RPMI8226 (cell line): ENCODE measurements at regions not wholly inside any gene's neighbourhood (a gene's known extent, or its start where the extent isn't known, plus 50 kb on each side); places are given as distances from the start of the nearest gene placed in this dataset.

Experiments
- DNase-seq: peaks from one replicate; pipeline ENCODE4 v3.0.0-alpha.2; 2015

DNA sequence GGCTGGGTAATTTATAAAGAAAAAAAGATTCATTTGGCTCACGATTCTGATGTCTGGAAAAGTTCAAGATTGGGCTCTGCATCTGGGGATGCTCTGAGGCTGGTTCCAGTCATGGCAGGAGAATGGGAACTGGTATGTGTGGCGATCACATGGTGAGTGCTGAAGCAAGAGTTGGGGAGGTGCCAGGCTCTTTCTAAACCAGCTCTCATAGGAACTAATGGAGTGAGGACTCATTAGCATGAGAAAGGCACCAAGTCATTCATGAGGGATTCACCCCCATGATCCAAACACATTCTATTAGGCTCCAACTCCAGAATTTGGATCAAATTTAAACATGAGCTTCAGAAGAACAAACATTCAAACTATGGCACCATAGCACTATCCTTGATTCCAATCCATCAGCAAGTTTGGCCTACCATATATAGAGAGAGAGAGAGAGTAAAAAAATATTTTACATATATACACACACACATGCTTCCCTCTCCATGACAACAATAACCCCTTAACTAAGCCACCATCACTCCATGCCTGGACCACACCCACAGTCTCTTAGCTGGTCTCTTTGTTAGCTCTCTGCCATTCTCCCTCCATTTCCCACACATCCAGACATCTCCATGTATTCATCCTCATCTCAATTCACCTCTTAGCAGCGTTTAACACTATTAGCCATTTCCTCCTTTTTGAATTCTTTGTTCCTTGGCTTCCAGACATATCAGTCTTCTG is 57.9 kb downstream of the NPY start:
- DNase-seq: no peak

DNA sequence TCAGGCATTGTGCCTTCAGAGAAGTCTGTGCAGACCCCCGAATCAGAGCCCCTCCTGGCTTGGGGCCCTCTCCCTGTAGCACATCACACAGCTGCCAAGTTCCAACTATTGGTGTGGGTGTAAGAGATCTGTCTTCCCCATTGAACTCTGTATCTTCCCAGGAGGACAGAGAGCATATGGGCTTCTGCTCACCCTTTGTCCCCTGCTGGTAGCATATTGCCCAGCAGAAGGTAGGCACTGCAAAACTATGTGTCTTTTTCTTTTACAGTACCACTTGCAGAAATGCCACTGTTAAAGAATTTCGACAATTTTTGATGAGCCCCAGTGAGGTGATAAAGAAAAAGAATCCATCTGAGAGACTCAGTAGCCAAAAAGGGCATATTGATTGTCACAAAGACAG is 59.6 kb downstream of the NPY start:
- no peak for DNase-seq

DNA sequence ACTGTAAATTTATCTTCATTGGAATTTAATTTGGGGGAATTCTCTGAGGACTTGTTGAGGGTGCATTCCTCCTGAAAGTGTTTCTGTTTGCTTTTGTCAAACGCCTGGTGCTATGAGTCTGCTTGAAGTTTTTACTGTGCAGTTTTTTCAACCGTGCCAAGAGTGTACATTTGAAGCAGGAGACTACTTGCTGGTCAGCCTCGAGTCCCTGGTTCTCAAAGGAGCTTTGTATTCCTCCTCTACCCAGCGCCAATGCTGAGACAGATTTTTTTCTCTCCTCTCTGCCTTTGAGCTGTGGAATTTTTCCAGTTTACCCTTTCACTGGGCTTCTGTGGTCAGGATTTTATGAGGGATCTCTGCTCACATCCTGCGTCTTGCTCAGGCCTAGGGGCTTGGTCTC is 62.1 kb downstream of the NPY start:
- DNase-seq: no peak

DNA sequence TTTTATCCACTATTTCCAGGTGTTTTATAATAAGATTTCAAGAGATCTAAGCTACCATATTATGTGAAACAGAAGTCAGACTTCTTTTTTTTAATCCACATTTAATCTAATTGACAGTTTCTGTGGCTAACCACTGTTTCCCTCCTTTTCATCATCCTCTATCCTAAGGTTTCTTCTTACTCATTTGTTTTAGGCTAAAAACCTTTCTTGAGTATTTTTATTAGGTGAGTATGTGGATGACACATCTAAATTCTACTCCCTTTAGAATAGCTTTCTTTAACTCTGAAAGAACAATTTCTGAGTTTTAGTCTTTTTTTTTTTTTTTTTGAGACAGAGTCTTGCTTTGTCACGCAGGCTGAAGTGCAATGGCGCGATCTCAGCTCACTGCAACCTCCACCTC is 62.7 kb downstream of the NPY start:
- DNase-seq: no peak

DNA sequence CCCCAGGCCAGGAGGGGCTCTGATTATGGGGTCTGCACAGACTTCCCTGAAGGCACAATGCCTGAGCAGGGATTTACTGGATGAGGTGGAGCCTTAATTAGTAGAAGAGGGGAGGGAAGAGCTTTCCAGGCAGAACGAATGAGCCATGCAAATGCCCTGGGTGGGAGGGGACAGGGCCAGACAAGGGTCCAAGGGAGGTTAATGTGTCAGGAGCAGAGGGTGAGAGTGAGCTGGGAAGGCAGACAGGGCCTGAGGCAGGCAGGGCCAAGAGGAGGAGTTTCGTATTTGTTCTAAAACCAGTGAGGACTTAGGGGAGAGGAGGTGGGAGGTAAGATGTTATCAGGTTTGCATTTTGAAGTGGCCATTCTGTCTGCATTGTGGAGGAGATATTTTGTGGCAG is 65.3 kb downstream of the NPY start:
- DNase-seq: no peak

DNA sequence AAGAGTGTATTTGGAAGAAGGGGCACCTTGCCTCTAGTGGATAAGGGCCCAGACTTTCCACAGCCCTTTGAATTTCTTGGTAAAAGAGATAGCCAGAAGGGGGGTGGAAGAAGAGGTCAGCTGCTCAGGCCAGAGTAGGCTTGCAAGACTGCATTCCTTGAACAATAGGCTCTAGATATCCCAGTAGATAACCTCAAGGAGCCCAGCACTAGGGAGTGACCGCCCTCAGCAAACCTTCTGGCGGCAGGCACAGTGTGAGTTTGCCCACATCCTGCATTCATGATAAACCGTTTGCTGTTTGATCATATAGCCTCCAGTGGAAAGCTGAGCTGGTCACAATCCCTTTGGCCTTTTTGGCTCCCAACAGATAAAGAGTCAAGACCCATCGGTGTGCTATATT is 70.5 kb downstream of the NPY start:
- DNase-seq: no peak

DNA sequence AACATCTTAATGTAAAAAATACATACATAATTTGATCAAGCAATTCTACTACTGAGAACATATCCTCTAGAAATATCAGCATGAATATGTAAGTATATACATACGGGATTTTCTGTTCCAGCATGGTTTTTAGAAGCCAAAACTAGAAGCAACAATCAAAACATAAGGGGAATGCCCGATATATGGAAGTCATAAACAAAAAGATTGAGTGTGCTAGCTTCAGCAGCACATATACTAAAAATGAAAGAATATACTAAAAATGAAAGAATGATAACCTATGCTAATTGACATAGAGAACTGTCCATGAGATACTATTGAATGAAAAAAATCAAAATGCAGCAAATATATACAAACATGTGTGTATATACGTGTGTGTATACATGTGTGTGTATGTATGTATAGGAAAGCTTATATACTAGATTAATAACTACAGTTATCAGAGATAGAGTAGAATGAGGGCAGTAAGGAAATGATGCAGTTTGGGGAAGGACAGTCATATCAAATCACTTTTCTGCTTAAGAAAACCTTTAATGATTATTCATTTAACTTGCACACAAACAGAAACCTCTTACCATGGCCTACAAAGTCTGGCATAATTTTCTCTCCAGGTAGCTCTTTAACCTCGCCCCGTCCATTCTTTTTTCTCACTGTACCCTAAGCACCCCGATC is 72.9 kb downstream of the NPY start:
- no peak for DNase-seq

DNA sequence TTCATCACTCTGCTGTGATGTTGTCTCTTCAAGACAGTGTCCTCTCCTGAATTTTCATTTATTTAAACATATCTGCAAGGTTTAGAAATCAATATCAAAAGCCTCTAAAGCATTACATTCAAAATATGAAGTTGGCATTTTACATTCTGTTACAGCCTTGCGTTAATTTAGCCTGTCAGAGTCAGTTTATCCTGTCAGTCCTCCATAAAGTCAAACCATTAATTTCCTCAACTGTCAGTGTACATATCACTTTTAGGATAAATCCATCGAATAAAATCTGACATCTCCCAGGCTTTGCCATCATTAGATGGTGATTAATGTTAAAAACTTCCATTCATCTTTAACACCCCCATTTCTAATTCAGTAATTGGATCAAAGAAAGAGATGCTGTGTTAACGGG is 77.0 kb downstream of the NPY start:
- no peak for DNase-seq

DNA sequence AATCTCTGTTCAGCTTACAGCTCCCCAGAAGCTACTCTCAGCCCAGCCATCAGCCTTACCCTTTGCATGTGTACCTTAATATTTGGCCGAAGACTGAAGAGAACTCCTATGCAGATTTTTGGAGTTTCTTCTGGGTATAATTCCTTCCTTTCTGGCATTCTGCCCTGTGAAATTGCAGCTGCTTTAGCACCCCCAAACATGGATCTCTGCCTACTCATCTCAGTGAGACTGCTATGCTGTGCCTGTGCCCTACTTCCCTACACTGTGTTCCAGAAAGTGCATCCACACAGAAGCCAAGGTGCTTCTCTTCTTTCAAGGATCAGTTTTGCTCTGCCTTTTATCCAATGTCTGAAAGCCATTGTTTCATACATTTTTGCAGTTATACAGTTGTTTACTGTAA is 81.6 kb downstream of the NPY start:
- no peak for DNase-seq

DNA sequence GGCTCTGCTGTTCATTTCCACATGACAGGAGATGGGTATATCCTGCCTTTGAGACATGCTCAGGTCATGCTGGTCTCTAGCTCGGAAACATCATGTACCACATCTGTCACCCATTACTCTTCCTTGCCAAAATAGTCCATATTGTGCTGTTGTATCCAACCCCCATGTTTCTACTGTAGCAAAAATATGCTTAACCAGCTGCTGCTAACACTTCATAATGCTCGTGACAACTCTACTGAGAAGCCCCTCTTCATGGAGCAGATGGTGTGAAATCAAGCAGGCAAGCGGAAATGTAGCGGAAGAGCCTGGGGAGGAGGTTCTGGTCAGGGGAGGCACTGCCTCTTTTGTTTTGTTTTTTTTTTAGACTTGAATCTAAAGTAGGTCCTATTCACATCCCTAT is 82.9 kb downstream of the NPY start:
- DNase-seq: no peak

DNA sequence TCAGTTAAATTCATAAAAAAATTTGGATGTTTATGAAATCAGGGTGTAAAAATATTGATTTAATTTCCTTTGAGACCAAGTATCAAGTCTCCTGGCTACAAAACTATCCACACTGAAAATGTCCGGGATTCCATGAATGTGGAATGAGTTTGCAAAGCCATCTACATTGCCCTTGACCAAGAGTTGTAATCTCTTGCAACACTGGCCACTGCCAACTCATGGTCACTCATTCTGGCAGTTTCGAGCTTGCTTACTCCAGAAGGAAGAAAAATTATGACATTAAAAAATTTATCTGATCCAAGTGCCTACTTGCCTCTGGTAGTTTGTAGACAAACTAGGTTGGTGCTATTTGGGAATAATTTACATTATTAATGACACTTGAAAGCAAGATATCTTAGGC is 84.2 kb downstream of the NPY start:
- DNase-seq: no peak

DNA sequence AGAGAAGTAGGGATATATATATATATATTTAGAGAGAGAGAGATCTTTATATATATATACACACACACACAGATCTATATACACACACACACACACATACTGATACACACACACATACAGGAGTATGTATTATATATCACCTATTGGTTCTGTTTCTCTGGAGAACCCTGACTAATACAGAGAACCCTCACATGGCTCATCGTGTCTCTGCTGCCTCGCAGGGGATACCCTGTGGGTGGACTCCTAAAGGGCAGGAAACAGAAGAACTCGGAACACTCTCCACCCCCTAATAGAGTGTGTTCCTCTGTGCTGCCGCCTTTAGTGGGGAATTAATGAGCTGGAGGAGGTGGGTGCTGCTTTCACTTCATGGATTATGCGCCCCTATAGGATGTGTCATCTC is 86.6 kb downstream of the NPY start:
- DNase-seq: no peak

DNA sequence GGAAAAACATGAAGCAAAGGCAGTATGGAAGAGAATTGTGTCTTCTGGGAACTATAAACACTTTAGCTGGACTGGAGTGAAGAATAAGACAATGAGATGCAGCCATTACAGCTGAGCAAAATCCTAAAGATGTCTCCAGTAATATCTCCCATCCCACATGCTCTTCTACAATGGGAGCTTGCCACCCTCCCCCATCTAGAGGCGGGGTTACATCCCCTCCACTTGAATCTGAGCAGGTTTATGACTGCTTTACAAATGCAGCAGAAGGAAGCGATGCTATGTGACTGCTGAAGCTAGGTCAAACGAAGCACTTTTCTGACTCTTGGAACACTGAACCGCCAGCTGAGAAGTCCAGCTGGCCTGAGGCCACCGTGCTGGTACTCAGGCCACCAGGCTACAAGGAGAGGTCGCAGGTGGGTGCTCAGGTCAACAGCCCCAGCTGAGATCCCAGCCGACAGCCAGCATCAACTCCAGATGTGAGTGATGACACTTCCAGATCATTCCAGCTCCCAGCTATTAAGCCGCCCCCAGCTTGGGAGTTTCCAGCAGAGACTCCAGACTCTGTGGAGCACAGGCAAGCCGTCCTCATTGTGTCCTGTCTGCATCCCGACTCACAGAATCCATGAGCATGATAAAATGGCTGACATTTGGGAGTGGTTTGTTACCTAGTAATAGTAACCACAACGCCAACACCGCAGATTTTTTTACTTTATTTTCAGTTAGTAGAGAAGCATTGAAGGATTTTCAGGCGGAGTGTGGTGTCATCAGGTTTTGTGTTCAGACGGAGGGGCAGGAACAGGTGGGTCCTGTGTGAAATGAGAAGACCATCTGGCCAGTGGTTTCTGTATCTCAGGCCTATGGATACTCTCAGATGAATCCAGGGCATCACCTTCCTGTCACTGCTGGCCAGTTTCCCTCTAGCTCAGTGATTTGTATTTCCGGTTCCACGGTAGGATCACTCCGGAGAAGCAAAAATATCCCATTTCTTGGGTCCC is 89.3 kb downstream of the NPY start:
- no peak for DNase-seq

DNA sequence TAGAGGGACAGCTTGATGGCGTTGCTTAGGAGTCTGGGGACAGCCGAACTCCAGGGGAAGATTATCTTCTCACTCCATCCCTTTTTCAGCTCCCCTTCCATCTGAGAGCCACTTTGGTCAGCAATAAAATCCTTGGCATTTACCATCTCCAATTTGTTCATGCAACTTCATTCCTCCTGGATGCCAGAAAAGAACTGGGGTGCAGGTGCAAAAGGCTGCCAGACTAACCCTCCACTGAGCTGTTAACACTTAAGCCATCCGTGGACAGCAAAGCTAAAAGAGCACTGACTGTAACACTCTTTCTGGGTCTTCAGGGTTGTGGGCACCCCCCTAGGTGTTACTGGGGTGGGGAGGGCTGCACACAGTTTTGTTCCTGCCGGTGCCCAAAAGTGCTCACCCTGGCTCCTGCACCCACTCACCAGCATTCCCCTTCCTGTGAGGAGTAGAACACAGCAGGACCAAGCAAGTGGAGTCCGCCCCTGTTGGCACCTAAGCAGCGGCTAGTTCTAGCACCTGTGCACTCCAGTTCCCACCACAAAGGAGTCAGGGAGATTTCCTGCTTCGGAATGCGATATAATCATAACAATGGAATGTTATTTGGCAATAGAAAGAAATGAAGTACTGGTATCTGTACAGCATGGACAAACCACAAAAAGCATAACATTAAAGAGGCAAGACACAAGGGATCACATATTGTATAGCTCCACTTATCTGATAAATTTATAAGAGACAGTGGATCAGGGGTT is 95.1 kb downstream of the NPY start:
- DNase-seq: no peak

DNA sequence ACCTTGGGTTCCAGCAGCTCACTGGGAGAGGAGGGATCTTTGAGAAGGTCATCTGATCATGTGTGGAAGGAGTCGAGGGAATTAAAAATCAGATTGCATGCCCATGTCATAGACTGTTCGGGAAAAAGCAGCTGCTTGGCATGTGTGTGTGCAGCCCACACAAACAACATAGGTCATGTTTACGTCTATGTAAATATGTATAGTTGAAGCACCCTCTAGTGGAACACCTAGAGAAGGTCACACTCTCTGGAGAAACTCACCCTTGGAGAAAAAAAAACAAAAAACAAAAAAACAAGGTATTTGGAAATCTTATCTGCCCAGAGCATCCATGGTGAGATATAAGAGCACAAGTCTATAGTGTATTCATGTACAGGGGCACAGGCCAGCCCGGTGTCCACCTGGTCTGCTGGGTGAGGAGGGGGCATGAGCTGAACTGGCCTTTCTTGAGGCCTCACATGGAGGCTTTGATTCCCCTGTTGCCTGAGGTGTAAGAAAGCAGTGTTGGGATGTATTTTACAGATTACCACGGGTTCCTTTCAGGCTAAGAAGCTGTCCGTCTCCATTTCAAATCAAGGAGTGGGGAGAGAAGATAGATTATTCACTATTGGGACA is 98.0 kb downstream of the NPY start:
- peak; percentile 34 for DNase-seq

DNA sequence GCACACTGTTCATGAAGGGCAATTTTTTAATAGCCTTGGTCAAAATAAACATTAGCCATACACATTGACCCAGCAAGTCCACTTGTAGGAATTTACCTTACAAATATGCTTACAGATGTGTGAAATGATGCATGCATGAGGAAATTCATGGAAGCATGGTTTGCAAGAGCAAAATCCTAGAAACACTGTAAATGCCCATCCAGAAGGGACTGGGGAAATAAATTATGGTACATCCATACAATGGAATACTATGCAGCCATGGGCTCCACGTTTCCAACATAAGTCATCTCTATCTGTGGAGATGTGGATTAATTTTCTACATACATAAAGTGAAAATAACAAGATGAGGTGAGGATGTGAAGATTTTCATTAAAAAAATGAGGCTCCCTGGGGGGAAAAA is 99.1 kb downstream of the NPY start:
- DNase-seq: no peak

DNA sequence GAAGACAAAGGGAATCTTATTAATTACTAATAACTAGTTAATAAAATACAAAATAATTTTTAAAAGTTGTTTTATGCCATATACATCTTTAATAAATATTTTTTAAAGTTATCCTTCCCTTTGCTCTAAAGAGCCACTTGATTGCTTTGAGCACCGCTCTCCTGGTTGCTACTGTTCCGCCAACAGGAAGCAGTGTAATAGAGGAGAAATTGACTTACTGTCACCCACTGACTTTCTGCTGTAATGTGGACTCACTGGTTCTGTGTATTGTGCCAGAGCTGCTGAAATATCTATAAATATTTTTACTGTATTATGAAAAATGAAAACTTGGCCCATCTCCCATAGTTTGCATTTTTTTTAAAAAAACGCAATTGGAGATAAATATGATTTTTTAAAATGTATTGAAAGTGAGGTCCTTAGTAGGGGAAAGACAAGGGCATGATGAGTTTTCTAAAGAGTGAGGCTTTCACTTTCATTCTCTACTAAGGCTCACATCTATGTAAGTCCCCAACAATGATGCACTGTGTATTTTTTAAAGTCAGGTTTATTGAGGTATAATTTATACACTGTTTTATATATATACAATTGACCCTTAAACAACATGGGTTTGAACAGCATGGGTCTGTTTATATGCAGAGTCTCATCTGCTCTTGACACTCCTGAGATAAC is 100.5 kb downstream of the NPY start:
- DNase-seq: no peak

DNA sequence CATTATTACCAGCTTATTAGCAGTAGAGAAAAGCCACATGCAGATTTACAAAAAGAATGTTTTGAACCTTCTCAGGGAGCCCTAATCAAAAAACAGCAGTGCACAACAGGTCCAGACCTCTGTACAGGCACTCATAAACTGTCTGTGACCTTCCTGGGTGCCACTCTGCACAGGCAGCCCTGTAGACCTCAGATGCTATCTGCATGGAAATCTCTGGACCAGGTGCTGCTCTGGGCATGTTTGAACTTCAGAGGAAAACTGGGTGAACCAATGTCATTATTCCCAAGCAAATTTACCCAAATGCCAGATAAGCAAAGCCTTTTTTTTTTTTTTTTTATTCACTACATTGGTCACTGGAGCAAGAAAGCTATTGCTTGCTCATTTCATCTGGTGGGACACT is 104.2 kb downstream of the NPY start:
- DNase-seq: no peak

DNA sequence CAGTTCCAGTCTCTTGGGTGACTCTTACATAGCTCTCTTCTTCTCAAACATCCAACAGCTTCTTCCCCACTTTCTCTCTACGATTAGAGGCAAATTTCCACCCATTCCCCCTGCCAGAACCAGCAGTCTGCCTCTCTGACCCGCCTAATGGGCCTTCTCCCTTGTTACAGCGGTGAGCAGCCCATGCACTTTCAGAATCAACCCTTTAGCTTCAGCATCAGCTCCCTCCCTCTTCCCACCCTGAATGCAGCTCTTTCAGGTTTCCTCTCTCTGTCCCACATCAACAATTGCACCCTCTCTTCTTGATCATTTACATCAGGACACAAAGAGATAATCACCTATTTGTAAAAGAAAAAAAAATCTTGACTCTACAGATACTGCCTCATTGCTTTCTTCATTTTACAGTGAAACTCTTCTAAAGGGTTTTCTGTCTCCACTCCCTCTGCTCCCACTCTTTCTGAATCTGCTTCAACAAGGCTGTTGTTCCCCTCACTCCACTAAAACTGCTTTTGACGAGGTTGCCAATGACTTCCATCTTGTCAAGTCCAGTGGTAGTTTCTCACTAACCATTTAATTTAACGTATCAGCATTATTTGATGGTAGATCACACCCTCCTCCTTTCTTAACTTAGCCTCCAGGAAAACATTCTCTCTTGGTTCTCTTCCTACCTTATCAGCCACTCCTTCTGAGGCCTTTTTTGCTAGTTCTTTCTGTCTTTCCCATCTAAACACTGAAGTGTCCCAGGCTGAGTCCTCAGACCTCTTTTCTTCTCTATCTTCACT is 106.6 kb downstream of the NPY start:
- no peak for DNase-seq

DNA sequence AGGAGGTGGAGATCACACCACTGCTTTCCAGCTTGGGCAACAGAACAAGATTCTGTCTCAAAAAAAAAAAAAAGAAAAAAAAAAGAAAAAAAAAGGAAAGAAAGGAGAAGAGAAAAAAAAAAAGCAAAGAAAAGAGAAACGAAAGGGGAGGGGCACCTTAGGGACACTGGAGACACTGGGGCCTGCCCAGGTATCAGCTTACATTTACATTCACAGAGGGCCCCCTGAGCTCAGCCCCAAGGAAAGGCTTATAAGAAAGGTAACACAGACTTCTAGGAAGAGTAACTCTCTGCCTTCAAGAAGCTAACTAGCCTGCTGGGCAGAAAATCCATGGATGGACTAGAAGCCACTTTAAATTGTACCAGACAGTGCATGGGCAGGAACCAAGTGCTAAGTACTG is 108.8 kb downstream of the NPY start:
- no peak for DNase-seq

DNA sequence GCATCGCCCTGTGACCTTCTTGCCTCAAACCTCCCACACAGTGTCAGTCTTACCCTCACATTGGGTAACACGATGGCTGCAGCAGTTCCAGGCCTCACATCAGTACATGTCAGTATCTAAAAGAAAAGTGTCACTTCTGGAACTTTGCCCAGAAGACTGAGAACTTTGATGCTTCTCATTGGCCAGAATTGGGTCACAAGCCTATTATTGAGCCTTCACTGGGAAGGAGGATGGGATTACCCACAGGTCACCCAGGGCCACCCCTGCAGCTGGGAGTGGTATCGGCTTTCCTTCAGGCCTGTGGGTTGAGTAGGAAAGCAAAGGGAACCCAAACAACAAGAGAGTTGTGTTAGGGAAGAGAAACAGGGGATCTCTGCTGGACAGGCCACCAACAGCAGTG is 111.5 kb downstream of the NPY start:
- DNase-seq: no peak
